Fibroblast of skin of abdomen (primary cell): ENCODE measurements at regions not wholly inside any gene's neighbourhood (a gene's known extent, or its start where the extent isn't known, plus 50 kb on each side); places are given as distances from the start of the nearest gene placed in this dataset.

ENCODE experiments used
- DNase-seq: peaks from one replicate; pipeline ENCODE4 v3.0.0-alpha.2; 2013

- no peak for DNase-seq
Observed at GRCh38 chr4:136749989-136750388, 782.3 kb downstream of the PCDH18 start.

GRCh38 chr4:136748773-136749172 lies 783.5 kb downstream of the PCDH18 start:
- DNase-seq, result no peak

DNA sequence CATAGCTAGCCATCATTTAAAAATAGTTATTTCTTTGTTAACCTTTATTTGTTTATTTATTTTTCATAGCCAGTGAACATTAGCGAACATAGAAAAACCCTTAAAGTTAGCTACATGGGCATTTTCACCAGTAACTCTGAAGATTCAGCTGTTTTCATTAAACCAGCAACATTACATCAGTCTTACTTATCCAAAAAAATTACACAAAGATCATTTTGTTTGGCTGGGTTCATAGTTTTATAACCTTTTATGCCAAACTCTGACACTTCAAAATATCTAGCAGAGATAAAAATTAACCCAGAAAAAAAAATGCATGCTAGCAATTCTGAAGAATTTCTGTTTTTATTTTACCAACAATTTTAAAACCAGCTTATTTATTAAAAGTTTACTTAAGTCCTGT lies 784.1 kb downstream of the PCDH18 start:
- DNase-seq, result no peak

DNA sequence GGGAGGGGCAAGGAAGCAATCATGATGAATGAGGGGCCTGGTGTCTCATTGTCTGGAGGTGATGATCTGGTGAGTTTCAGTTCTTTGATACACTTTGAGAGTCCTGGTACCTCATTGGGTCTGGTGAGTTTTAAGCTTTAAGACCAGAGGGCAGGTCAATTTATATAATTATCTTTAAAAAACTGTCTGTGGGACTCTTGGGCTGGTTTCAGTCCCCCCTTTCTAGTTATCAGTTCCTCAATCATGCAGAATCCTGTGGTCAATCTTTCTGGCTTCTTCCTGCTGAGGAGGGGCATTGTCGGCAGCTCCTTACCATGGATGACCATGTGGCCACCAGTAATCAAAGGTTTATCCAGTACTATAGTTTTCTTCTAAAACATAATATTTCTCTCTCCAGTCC lies 789.1 kb downstream of the PCDH18 start:
- no peak for DNase-seq

DNA sequence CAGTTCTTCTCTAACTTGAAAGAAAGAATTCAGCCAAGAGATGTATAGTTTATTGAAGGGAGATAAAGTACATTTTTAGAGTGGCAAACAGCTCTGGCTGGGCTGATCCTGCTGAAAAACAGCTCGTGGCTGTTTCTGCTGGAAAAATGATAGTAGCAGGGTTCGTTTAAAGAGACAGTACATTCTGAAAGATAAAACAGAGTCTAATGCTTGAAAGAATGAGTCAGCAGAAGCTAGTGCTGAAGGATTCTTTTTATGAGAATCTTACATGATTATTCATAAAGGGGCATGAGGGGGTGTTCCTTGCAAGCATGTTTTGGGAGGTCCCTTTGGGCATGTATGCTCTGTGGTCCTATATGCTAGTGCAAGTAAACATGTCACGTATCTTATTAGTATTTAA lies 790.0 kb downstream of the PCDH18 start:
- DNase-seq, result peak; percentile 12

DNA sequence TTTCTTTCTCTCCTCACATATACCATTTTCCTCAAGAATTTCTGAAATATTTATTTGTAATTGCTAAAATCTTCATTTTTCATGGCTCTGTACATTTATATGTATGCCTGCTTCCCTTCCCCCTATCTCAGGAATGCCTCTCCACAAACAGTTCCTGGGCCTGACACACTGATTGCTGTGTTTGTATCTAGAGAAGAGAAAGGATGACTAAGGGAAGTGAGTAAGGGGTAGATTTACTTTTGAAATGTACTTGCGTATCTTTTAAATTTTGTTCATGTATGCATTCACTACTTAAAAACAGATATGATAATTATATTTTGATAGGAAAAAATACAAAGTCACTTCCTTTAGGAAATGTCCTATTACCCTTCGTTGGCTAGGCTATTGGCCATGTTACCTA lies 790.8 kb downstream of the PCDH18 start:
- peak; percentile 22 for DNase-seq

- no peak for DNase-seq
Observed at GRCh38 chr4:136740326-136740725, 792.0 kb downstream of the PCDH18 start.

GRCh38 chr4:136737066-136737465 lies 795.2 kb downstream of the PCDH18 start:
- no peak for DNase-seq

- no peak for DNase-seq
Observed at GRCh38 chr4:136731025-136731424, 801.3 kb downstream of the PCDH18 start.

GRCh38 chr4:136725286-136726081 lies 806.8 kb downstream of the PCDH18 start:
- DNase-seq, result no peak

DNA sequence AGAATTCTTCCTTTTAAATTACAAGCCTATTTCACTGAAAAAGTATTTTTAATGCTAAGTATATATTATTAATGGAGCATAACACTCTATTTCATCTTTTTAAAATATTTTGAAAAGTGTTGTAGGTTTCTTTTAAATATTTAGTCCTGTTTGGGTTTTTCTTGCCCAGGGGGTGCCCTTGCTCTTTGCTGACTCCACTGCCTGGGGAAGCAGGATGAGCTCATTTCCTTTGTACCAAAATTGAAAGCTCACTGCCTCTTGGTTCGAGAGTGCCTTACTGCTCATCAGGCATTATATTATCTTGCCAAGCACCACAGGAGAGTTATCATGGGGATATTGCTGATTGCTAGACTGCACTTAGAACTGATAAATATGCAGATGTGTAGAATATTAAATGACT lies 819.2 kb downstream of the PCDH18 start:
- peak; percentile 11 for DNase-seq

- no peak for DNase-seq
Observed at GRCh38 chr4:136709897-136710296, 822.4 kb downstream of the PCDH18 start.

DNA sequence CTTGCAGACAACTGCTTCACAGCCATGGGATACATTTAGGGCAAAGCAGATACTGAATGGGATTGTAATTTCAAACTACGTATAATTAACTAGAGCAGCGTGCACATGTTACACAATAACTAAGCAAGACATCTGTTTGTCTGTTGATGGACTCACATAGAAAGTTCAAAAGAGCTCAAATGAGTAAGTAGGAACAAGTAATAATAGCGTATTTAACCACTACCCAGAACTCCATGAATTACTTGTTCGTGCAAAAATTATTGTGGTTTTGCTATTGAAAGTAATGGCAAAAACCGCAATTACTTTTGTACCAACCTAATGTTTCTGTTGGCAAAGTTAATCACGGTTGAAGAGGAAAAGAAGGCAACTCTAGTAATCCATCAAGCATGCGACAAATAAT lies 825.4 kb downstream of the PCDH18 start:
- DNase-seq, result no peak

DNA sequence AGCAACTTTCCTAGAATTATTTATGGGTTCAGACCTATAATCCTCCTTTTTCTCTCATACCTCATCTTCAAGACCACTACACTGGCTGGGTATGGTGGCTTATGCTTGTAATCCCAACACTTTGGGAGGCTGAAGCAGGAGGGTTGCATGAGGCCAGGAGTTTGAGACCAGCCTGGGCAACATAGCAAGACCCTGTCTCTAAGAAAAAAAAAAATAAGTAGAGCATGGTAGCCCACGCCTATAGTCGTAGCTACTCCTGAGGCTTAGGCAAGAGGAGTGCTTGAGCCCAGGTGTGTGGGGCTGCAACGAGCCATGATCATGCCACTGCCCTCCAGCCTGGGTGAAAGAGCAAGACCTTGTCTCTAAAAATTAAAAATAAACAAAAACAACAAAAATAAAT lies 832.4 kb downstream of the PCDH18 start:
- DNase-seq, result no peak

DNA sequence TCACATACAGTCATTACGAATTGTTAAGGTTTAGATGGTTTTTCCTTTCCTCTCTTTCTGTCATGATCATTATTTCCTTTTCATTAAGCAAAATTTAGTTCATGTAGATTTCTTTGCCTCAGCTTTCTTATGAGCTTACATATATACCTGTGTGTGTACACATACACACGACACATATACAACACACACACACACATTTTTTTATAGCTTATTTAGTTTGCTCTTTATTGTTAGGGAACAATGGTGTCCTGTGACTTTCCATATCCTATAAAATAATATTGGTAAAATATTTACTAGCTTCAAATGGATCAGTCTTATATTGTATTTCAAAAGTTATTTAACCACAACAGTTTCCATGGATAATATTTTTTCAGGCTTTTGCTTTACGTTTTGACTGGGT lies 840.7 kb downstream of the PCDH18 start:
- no peak for DNase-seq

DNA sequence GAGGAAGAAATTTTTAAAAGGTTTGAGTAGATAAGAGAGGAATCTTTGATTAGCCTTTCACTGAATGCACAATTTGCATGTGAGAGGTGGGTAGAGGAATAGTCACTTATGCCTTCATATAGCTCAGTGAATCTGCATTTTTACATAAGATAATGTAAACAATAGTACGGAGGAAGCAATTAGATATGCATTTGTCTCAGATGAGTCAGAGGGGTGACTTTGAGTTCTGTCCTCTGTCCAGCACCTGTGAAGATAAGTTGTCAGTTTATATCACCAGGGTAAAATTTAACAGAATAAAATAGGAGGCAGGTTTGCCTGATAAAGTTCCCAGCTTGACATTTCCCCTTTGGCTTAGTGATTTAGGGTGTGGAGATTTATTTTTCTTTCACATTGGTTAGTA lies 841.9 kb downstream of the PCDH18 start:
- no peak for DNase-seq

- DNase-seq, result no peak
Observed at GRCh38 chr4:136687596-136687995, 844.7 kb downstream of the PCDH18 start.

- no peak for DNase-seq
Observed at GRCh38 chr4:136687118-136687517, 845.2 kb downstream of the PCDH18 start.

- no peak for DNase-seq
Observed at GRCh38 chr4:136680761-136681160, 851.5 kb downstream of the PCDH18 start.

GRCh38 chr4:136680271-136680670 lies 852.0 kb downstream of the PCDH18 start:
- no peak for DNase-seq

- DNase-seq, result no peak
Observed at GRCh38 chr4:136670265-136670664, 862.0 kb downstream of the PCDH18 start.

DNA sequence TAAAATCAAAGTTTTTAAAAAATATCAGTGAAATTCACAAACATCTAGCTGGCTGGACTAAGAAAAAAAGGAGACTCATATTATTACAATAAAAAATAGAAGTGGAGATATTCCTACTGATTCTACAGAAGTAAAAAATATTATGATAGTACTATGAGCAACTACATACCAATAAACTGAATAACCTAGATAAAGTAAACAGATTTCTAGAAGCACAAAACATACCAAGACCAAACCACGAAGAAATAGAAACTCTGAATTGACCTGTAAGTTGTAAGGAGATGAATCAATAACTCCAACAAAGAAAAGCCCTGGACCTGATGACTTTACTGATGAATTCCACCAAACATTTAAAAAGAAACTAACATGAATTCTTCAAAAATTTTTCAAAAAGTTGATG lies 867.3 kb downstream of the PCDH18 start:
- no peak for DNase-seq

DNA sequence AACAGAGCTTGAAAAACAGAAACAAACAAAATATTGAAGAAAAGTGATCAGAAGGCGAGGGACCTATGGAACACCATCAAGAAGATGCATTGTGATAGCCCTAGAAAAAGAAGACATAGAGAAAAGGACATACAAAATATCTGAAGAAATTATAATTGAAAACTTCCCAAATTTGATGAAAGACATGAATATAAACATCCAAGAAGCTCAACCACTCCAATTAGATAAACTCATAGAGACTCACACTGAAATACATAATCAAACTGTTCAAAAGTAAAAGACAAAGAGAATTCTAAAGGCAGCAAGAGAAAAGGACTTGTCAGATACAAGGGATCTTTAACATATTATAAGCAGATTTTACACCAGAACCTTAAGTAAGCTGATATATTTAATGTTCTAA lies 869.8 kb downstream of the PCDH18 start:
- no peak for DNase-seq

- DNase-seq, result no peak
Observed at GRCh38 chr4:136653640-136654406, 878.5 kb downstream of the PCDH18 start.
